GM23338 (cell line): ENCODE measurements at regions not wholly inside any gene's neighbourhood (a gene's known extent, or its start where the extent isn't known, plus 50 kb on each side); places are given as distances from the start of the nearest gene placed in this dataset.
"Not testable (repeated sequence)": the region's sequence is repeated elsewhere in the genome, so short reads cannot be mapped to it uniquely, and the experiment has no call there.

ENCODE experiments used
- ATAC-seq: fragments of 200-7000 bp; cut with Tn5 transposase; 3 replicates; pipeline ENCODE4 v1.9.1; 2020
- DNase-seq: peaks from one replicate; pipeline ENCODE4 v3.0.0-alpha.2; 2015; ENCODE audit warnings: low spot score
- H2AFZ ChIP-seq: fragments of 200-600 bp; sonication (generic); 2 replicates; pipeline ENCODE4 v1.8.0; 2016; ENCODE audit warnings: antibody characterized with exemption, mild to moderate bottlenecking, moderate library complexity
- H3F3A ChIP-seq: fragments of 200-600 bp; sonication (generic); replicated peaks from 2 replicates; pipeline ENCODE4 v1.8.0; 2017; ENCODE audit warnings: antibody characterized with exemption, mixed run types, low read depth
- H3K27ac ChIP-seq: fragments of 200-600 bp; sonication (generic); 2 replicates; pipeline ENCODE4 v1.6.1; 2016; ENCODE audit warnings: low read depth
- H3K27me3 ChIP-seq: fragments of 200-600 bp; sonication (generic); 2 replicates; pipeline ENCODE4 v1.8.0; 2016; ENCODE audit warnings: mild to moderate bottlenecking, mixed run types, moderate library complexity; ENCODE audit not compliant: insufficient read depth
- H3K36me3 ChIP-seq: fragments of 200-600 bp; sonication (generic); 2 replicates; pipeline ENCODE4 v1.8.0; 2016; ENCODE audit warnings: mild to moderate bottlenecking; ENCODE audit not compliant: insufficient read depth
- H3K4me1 ChIP-seq: fragments of 200-600 bp; sonication (generic); 2 replicates; pipeline ENCODE4 v1.8.0; 2016; ENCODE audit warnings: mild to moderate bottlenecking, moderate library complexity; ENCODE audit not compliant: insufficient read depth
- H3K4me2 ChIP-seq: fragments of 200-600 bp; sonication (generic); 2 replicates; pipeline ENCODE4 v1.7.1; 2017; ENCODE audit warnings: mixed run types
- H3K4me3 ChIP-seq: fragments of 200-600 bp; sonication (generic); 2 replicates; pipeline ENCODE4 v1.6.1; 2016; ENCODE audit warnings: mixed run types
- H3K79me2 ChIP-seq: fragments of 200-600 bp; sonication (generic); replicated peaks from 2 replicates; pipeline ENCODE4 v1.8.0; 2017; ENCODE audit warnings: mild to moderate bottlenecking; ENCODE audit not compliant: insufficient read depth
- H3K9me2 ChIP-seq: fragments of 200-600 bp; sonication (generic); 2 replicates; pipeline ENCODE4 v1.8.0; 2017; ENCODE audit not compliant: insufficient read depth
- H4K20me1 ChIP-seq: fragments of 200-600 bp; sonication (generic); replicated peaks from 2 replicates; pipeline ENCODE4 v1.8.0; 2017; ENCODE audit warnings: mild to moderate bottlenecking; ENCODE audit not compliant: insufficient read depth
- H3K27ac Mint-ChIP-seq: 2 replicates; pipeline ENCODE4 v1.8.0; 2020; ENCODE audit warnings: inconsistent platforms, mild to moderate bottlenecking, moderate library complexity, mixed read lengths
- H3K27me3 Mint-ChIP-seq: 3 replicates; pipeline ENCODE4 v1.8.0; 2022; ENCODE audit warnings: low read depth, mild to moderate bottlenecking, moderate library complexity, mixed read lengths, inconsistent platforms; ENCODE audit not compliant: insufficient read depth, poor library complexity
- H3K36me3 Mint-ChIP-seq: 3 replicates; pipeline ENCODE4 v1.8.0; 2021; ENCODE audit warnings: low read depth, mild to moderate bottlenecking, inconsistent platforms, moderate library complexity, mixed read lengths
- H3K4me1 Mint-ChIP-seq: 3 replicates; pipeline ENCODE4 v1.8.0; 2020; ENCODE audit warnings: mild to moderate bottlenecking, inconsistent platforms, mixed read lengths
- H3K4me3 Mint-ChIP-seq: 3 replicates; pipeline ENCODE4 v1.8.0; 2021; ENCODE audit warnings: moderate library complexity, mild to moderate bottlenecking, inconsistent platforms, mixed read lengths
- H3K9me3 Mint-ChIP-seq: 3 replicates; pipeline ENCODE4 v1.8.0; 2020; ENCODE audit warnings: moderate library complexity, mild to moderate bottlenecking, inconsistent platforms, mixed read lengths
- EZH2 ChIP-seq: fragments of 200-600 bp; sonication (generic); IDR thresholded peaks from one replicate; pipeline ENCODE4 v1.8.0; 2017; ENCODE audit warnings: antibody characterized with exemption, mild to moderate bottlenecking, low read depth; ENCODE audit not compliant: unreplicated experiment
- JUNB ChIP-seq: IDR thresholded peaks from one replicate; pipeline ENCODE4 v1.6.1; 2016; ENCODE audit warnings: antibody characterized with exemption; ENCODE audit not compliant: unreplicated experiment
- NANOG ChIP-seq: IDR thresholded peaks from 2 replicates; pipeline ENCODE4 v1.6.1; 2016; ENCODE audit warnings: antibody characterized with exemption, borderline replicate concordance
- POLR2AphosphoS5 ChIP-seq: IDR thresholded peaks from 2 replicates; pipeline ENCODE4 v1.6.1; 2016; ENCODE audit warnings: antibody characterized with exemption, low read depth
- ZNF114 ChIP-seq: fragments of 250-450 bp; sonication (Bioruptor Pico); IDR thresholded peaks from 2 replicates; pipeline ENCODE4 v1.5.0; 2020; ENCODE audit warnings: mild to moderate bottlenecking, moderate library complexity
- TF ChIP-seq, protein P1 (sequence below): fragments of 250-450 bp; sonication (Bioruptor Pico); IDR thresholded peaks from 2 replicates; pipeline ENCODE4 v1.5.0; 2020; ENCODE audit warnings: mild to moderate bottlenecking, moderate library complexity

DNA sequence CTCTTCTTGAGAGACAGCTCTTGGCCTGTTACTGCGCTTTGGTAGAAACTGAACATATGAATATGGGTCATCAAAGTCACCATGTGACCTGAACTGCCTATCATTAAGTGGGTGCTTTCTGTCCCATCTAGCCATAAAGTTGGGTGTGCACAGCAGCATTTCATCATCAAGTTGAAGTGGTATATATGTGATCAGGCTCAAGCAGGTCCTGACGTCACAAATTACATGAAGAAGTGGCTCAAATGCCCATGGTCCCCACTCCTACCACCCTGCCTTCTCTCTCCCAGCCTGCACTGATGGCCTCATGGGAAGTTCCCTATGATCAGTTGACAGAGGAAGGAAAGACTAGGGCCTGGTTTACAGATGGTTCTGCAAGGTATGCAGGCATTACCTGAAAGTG lies 308.8 kb upstream of the MGAT4C start (continued):
- TF ChIP-seq NANOG (no peak), EZH2 (no peak), ZNF114 (CRISPR knock-in tag) (no peak), POLR2AphosphoS5 (no peak)
- TF ChIP-seq, protein P1, sequence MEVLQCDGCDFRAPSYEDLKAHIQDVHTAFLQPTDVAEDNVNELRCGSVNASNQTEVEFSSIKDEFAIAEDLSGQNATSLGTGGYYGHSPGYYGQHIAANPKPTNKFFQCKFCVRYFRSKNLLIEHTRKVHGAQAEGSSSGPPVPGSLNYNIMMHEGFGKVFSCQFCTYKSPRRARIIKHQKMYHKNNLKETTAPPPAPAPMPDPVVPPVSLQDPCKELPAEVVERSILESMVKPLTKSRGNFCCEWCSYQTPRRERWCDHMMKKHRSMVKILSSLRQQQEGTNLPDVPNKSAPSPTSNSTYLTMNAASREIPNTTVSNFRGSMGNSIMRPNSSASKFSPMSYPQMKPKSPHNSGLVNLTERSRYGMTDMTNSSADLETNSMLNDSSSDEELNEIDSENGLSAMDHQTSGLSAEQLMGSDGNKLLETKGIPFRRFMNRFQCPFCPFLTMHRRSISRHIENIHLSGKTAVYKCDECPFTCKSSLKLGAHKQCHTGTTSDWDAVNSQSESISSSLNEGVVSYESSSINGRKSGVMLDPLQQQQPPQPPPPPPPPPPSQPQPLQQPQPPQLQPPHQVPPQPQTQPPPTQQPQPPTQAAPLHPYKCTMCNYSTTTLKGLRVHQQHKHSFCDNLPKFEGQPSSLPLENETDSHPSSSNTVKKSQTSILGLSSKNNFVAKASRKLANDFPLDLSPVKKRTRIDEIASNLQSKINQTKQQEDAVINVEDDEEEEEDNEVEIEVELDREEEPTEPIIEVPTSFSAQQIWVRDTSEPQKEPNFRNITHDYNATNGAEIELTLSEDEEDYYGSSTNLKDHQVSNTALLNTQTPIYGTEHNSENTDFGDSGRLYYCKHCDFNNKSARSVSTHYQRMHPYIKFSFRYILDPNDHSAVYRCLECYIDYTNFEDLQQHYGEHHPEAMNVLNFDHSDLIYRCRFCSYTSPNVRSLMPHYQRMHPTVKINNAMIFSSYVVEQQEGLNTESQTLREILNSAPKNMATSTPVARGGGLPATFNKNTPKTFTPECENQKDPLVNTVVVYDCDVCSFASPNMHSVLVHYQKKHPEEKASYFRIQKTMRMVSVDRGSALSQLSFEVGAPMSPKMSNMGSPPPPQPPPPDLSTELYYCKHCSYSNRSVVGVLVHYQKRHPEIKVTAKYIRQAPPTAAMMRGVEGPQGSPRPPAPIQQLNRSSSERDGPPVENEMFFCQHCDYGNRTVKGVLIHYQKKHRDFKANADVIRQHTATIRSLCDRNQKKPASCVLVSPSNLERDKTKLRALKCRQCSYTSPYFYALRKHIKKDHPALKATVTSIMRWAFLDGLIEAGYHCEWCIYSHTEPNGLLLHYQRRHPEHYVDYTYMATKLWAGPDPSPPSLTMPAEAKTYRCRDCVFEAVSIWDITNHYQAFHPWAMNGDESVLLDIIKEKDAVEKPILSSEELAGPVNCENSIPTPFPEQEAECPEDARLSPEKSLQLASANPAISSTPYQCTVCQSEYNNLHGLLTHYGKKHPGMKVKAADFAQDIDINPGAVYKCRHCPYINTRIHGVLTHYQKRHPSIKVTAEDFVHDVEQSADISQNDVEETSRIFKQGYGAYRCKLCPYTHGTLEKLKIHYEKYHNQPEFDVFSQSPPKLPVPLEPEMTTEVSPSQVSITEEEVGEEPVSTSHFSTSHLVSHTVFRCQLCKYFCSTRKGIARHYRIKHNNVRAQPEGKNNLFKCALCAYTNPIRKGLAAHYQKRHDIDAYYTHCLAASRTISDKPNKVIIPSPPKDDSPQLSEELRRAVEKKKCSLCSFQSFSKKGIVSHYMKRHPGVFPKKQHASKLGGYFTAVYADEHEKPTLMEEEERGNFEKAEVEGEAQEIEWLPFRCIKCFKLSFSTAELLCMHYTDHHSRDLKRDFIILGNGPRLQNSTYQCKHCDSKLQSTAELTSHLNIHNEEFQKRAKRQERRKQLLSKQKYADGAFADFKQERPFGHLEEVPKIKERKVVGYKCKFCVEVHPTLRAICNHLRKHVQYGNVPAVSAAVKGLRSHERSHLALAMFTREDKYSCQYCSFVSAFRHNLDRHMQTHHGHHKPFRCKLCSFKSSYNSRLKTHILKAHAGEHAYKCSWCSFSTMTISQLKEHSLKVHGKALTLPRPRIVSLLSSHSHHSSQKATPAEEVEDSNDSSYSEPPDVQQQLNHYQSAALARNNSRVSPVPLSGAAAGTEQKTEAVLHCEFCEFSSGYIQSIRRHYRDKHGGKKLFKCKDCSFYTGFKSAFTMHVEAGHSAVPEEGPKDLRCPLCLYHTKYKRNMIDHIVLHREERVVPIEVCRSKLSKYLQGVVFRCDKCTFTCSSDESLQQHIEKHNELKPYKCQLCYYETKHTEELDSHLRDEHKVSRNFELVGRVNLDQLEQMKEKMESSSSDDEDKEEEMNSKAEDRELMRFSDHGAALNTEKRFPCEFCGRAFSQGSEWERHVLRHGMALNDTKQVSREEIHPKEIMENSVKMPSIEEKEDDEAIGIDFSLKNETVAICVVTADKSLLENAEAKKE (CRISPR knock-in tag), result no peak

DNA sequence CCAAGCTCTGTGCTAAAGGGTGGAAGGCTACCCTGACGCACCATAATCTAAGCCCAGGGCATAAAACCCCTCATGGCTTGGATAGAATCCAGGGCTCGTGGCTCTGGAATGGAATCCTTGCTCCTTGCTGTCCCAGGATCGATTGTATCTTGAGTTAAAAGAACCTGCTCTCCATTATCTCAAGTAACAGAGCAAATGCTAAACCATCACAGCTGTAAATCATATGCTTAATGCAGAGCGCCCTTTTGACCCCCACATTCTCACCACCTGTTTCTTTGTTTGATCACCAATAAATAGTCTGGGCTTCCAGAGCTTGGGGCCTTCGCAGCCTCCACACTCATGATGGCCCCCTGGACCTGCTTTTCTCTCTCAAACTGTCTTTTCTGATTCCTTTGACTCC lies 299.3 kb upstream of the MGAT4C start:
- not testable (repeated sequence) for DNase-seq, H3K4me1 ChIP-seq, H3K27me3 Mint-ChIP-seq, H3K4me1 Mint-ChIP-seq, ATAC-seq, H3F3A ChIP-seq, H3K4me3 Mint-ChIP-seq, H2AFZ ChIP-seq, H4K20me1 ChIP-seq, H3K4me3 ChIP-seq, H3K9me2 ChIP-seq, H3K27me3 ChIP-seq, H3K36me3 Mint-ChIP-seq, H3K4me2 ChIP-seq, H3K36me3 ChIP-seq, H3K79me2 ChIP-seq, H3K27ac Mint-ChIP-seq, H3K9me3 Mint-ChIP-seq, H3K27ac ChIP-seq

DNA sequence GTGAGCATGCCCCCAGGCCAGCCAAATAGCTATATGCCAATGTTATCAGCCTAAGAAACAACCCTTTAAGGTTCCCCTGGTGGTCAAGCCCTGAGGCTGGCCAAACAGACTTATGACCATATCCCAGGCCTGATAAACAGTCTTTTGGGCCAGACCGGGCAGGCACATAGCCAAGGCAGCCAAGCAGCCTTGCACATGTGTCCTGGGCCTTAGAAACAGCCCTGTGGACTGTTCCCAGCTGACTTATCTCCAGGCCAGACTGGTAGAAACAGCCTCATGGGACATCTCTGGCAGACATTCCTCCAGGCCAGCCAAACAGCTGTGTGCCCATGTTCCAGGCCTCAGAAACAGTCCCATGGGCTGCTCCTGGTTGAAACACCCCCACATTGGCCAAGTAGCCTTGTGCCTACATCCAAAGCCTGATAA lies 295.0 kb upstream of the MGAT4C start:
- no peak for ATAC-seq
- no peak overlapping the region for H3K4me3 Mint-ChIP-seq
- TF ChIP-seq ZNF114 (CRISPR knock-in tag) (no peak), EZH2 (no peak), POLR2AphosphoS5 (no peak), JUNB (no peak)

More for the DNA sequence above, 295.0 kb upstream of the MGAT4C start:
- Mint-ChIP-seq H3K27me3 (no peaks in the 10 kb centered on the region), H3K36me3 (no peaks in the 10 kb centered on the region), H3K9me3 (no peaks in the 10 kb centered on the region), H3K4me1 (no peaks in the 10 kb centered on the region), H3K27ac (no peak overlapping the region)
- no peak for DNase-seq
- Histone ChIP-seq H3K27me3 (no peaks in the 10 kb centered on the region), H3K79me2 (no peaks in the 10 kb centered on the region), H3K4me2 (no peak overlapping the region), H3F3A (no peaks in the 10 kb centered on the region), H4K20me1 (no peaks in the 10 kb centered on the region), H3K36me3 (no peaks in the 10 kb centered on the region), H3K27ac (no peak overlapping the region), H2AFZ (no peak overlapping the region), H3K4me3 (no peak overlapping the region), H3K9me2 (no peaks in the 10 kb centered on the region), H3K4me1 (no peaks in the 10 kb centered on the region)
